ENCODE measurements at regions not wholly inside any gene's neighbourhood (a gene's known extent, or its start where the extent isn't known, plus 50 kb on each side); places are given as distances from the start of the nearest gene placed in this dataset.

DNA sequence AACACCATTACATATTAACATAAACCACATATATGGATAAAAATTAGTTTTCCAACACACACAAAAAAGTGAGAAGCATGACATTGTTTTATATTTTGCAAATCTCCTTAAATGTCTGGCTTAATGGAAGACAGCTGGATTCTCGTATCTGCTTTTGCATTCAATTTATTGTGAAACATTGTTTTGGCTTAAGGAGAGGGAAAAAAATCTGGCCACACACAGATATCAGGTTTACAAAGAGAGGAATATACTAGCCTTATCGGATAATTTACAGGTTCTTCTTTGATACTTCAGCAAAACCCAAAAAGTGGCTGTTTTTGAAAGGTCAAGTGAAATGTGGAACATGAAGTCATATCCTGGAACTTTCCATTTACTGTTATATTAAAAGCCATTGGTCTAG lies 523.5 kb upstream of the ARGLU1 start:
- TF ChIP-seq POLR2A (IDR thresholded peaks at IDR 0.05) = no peak
- no peak for TF ChIP-seq CTCF (IDR thresholded peaks at IDR 0.05)
- no peak for TF ChIP-seq EP300 (IDR thresholded peaks at IDR 0.05)
- no peak for TF ChIP-seq POLR2AphosphoS5 (IDR thresholded peaks at IDR 0.05)
